Large intestine (tissue), 3 donors: ENCODE measurements at regions not wholly inside any gene's neighbourhood (a gene's known extent, or its start where the extent isn't known, plus 50 kb on each side); places are given as distances from the start of the nearest gene placed in this dataset.
"Not testable (repeated sequence)": the region's sequence is repeated elsewhere in the genome, so short reads cannot be mapped to it uniquely, and the experiment has no call there.

Experiments used
- DNase-seq, 2 donors: peaks; one replicate each; pipeline versions ENCODE4 v3.0.0 to v3.0.0-alpha.2; 2013
- H3K27ac ChIP-seq: one replicate; pipeline ENCODE4 v1.5.1; 2013; ENCODE audit warnings: low read length
- H3K27me3 ChIP-seq: 2 replicates; pipeline ENCODE4 v1.6.1; 2013; ENCODE audit warnings: low read length; ENCODE audit not compliant: control insufficient read depth, insufficient read depth
- H3K36me3 ChIP-seq: 2 replicates; pipeline ENCODE4 v1.6.1; 2013; ENCODE audit warnings: low read length; ENCODE audit not compliant: control insufficient read depth, insufficient read depth
- H3K4me1 ChIP-seq: one replicate; pipeline ENCODE4 v1.6.1; 2013; ENCODE audit warnings: low read length; ENCODE audit not compliant: control insufficient read depth, insufficient read depth
- H3K4me3 ChIP-seq: one replicate; pipeline ENCODE4 v1.5.1; 2013; ENCODE audit warnings: low read length
- H3K9me3 ChIP-seq: one replicate; pipeline ENCODE4 v1.6.1; 2013; ENCODE audit warnings: mild to moderate bottlenecking, low read depth, low read length, moderate library complexity; ENCODE audit not compliant: control insufficient read depth
- WGBS: methylation state at CpG from one replicate; pipeline ENCODE4 v1.1.5; 2013; ENCODE audit warnings: low lambda C conversion rate; ENCODE audit not compliant: insufficient coverage; 5-methylcytosine and 5-hydroxymethylcytosine counted together

- H3K27ac ChIP-seq = no peak overlapping the region
- no peaks in the 10 kb centered on the region for H3K27me3 ChIP-seq
- no peak for DNase-seq
- H3K4me3 ChIP-seq = no peak overlapping the region
- no peaks in the 10 kb centered on the region for H3K9me3 ChIP-seq
- H3K36me3 ChIP-seq = peaks cover 43% of the 10 kb centered on the region
- 100% methylated on average over 1 of the region's 11 CpGs for WGBS
- no peaks in the 10 kb centered on the region for H3K4me1 ChIP-seq
Measured at GRCh38 chr11:71091506-71092265, 160.7 kb downstream of the SHANK2 start.

DNA sequence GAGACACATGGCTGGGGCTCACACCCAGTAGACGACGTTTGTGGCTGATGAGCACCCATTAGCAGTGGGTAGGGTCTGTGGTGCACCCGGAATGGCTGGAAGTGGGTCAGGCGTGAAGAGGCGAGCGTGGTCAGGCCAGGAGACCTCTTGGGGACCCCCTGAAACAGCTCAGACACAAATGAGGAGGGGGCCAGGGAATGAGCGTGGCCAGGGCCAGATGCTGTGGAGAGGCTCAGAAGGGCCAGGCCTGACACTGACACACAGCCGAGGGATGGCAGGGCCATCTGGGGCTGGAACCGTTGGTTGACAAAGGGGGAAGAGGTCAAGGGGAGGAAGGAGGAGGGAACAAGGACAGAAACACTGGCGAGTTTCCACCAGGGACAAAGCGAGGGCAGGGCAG is 162.8 kb downstream of the SHANK2 start:
- H3K4me3 ChIP-seq = no peak overlapping the region
- H3K9me3 ChIP-seq = no peaks in the 10 kb centered on the region
- no CpG with 5 or more reads among the region's 11 CpGs for WGBS
- no peak for DNase-seq
- H3K27me3 ChIP-seq = no peaks in the 10 kb centered on the region
- H3K27ac ChIP-seq = no peak overlapping the region
- H3K36me3 ChIP-seq = peaks cover 35% of the 10 kb centered on the region
- no peaks in the 10 kb centered on the region for H3K4me1 ChIP-seq

GRCh38 chr11:71088314-71089215 is 163.8 kb downstream of the SHANK2 start:
- not testable (repeated sequence) for DNase-seq, H3K4me1 ChIP-seq, H3K4me3 ChIP-seq, H3K27me3 ChIP-seq, H3K9me3 ChIP-seq, H3K27ac ChIP-seq
- H3K36me3 ChIP-seq = peaks cover 31% of the 10 kb centered on the region
- WGBS = no CpG with 5 or more reads among the region's 20 CpGs

- WGBS = no CpG with 5 or more reads among the region's 14 CpGs
- no peak overlapping the region for H3K4me3 ChIP-seq
- peak; percentile 39 to 41 for DNase-seq
- H3K4me1 ChIP-seq = no peaks in the 10 kb centered on the region
- H3K36me3 ChIP-seq = peaks cover 24% of the 10 kb centered on the region
- no peaks in the 10 kb centered on the region for H3K9me3 ChIP-seq
- H3K27me3 ChIP-seq = no peaks in the 10 kb centered on the region
- no peak overlapping the region for H3K27ac ChIP-seq
Measured at GRCh38 chr11:71086687-71087258, 165.6 kb downstream of the SHANK2 start.

DNA sequence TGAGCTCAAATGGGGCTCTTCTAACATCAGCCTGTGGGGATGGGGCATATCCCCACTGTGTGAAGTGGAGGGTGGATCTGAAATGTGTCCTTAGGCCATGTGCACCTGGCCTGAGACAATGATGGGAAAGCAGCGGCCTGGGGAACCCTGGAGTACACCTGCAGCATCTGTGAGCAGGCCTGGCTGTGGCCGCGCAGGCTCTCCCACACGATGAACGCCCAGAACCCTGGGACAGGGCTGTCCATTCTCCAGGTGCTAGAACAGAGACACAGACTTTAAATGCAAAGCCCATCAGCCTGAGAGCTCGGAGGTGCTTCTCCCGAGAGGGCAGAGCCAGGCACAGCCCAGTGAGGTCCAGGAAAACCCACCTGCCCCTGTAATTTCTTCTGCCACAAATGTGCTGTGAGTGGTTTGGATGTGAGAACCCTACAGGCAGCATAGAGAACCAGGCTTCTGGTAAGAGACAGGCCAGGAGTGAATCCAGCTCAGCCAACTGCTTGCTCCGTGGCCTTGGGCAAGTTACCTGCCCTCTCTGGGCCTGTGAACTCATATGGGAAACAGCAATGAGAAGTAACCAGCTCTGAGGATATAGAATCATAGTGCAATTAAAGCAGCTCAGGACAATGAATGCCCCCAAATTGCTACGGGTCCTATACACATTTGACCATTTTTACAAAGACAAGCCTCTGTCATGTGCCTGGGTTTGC is 167.9 kb downstream of the SHANK2 start:
- Histone ChIP-seq H3K27ac (no peak overlapping the region), H3K9me3 (no peaks in the 10 kb centered on the region), H3K36me3 (peaks cover 15% of the 10 kb centered on the region), H3K27me3 (no peaks in the 10 kb centered on the region), H3K4me3 (no peak overlapping the region), H3K4me1 (no peaks in the 10 kb centered on the region)
- no CpG with 5 or more reads among the region's 9 CpGs for WGBS
- no peak for DNase-seq

GRCh38 chr11:71083105-71083504 is 169.3 kb downstream of the SHANK2 start:
- H3K27me3 ChIP-seq = no peaks in the 10 kb centered on the region
- no peaks in the 10 kb centered on the region for H3K4me1 ChIP-seq
- H3K27ac ChIP-seq = no peak overlapping the region
- no peaks in the 10 kb centered on the region for H3K9me3 ChIP-seq
- H3K4me3 ChIP-seq = no peak overlapping the region
- peaks cover 11% of the 10 kb centered on the region for H3K36me3 ChIP-seq
- WGBS = no CpG with 5 or more reads among the region's 4 CpGs
- DNase-seq = no peak

GRCh38 chr11:71082454-71082853 is 169.9 kb downstream of the SHANK2 start:
- H3K4me3 ChIP-seq = no peak overlapping the region
- H3K27ac ChIP-seq = no peak overlapping the region
- no peaks in the 10 kb centered on the region for H3K27me3 ChIP-seq
- H3K4me1 ChIP-seq = no peaks in the 10 kb centered on the region
- H3K9me3 ChIP-seq = peaks cover 6% of the 10 kb centered on the region
- peaks cover 10% of the 10 kb centered on the region for H3K36me3 ChIP-seq
- no CpG with 5 or more reads among the region's 9 CpGs for WGBS
- DNase-seq = no peak

DNA sequence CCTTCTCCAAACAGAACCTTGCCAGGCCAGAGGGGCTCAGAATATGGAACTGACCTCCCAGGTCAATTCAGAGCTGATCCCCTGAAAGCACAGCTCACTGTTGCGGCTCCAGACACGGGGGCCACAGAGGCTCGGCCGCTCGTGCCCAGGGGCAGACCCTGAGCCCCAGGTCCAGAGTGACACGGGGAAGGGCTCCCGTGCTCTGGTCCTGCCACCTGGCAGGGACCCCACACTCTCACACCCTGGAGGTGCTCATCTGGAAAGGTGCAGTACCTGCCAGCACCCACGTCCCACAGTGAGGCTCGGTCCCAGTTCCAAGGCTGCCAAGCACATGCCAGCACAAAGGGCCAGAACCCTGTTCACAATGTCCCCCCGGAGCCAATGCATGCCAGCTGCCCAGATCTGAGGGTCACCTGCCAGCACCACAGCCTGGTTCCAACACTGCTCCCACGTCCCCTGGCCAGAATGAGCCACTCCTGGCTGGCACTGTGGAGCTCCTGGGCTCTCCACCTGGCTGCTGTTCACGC is 170.6 kb downstream of the SHANK2 start:
- no peaks in the 10 kb centered on the region for H3K4me1 ChIP-seq
- no peak overlapping the region for H3K27ac ChIP-seq
- peaks cover 6% of the 10 kb centered on the region for H3K9me3 ChIP-seq
- WGBS = no CpG with 5 or more reads among the region's 12 CpGs
- H3K27me3 ChIP-seq = no peaks in the 10 kb centered on the region
- H3K36me3 ChIP-seq = peaks cover 8% of the 10 kb centered on the region
- DNase-seq = no peak
- H3K4me3 ChIP-seq = no peak overlapping the region

DNA sequence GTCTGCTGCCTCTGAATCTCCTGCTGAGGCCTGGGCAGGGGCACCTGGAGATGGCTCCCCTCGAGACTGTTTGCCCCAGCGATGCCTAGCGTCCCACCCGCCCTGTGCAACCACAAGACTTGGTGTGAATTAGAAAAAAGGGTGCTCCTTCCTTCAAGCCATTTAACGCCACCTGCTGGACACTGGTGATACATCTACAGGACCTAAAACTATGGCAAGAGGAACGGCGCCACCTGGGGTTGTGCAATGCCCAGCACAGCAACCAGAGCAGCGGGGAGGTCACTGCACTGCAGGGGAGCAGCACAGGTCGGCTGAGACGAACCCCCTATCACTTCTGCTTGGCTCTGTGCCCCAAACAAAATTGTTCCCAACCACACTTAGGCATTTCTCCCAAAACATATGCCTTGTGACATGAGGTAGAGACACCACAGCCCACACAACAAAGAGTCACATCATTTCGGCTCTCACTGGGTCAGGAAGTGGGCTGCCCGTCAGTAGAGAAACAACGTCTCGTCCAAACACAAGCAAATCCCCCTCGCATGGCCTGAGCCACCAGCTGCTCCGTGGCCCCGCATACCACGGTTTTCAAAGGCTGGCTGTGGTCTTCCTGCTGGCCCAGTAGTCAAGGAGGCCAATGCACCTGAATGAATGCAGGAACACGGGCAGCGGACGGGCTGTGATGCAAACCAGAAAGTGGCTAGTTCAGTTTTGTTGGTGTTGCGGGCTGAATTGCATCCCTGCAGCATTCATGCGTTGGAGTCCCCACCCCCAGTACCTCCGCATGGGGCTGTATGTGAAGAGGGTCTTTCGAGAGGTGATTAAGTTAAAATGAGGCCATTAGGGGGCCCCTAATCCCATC is 171.9 kb downstream of the SHANK2 start:
- no peaks in the 10 kb centered on the region for H3K27me3 ChIP-seq
- peak; percentile 34 to 48 for DNase-seq
- H3K27ac ChIP-seq = no peak overlapping the region
- no peaks in the 10 kb centered on the region for H3K4me1 ChIP-seq
- WGBS = no CpG with 5 or more reads among the region's 25 CpGs
- peaks cover 10% of the 10 kb centered on the region for H3K36me3 ChIP-seq
- H3K9me3 ChIP-seq = peaks cover 6% of the 10 kb centered on the region
- H3K4me3 ChIP-seq = no peak overlapping the region
